ENCODE measurements at regions not wholly inside any gene's neighbourhood (a gene's known extent, or its start where the extent isn't known, plus 50 kb on each side); places are given as distances from the start of the nearest gene placed in this dataset.

GRCh38 chr5:52342361-52342760 lies 445.4 kb upstream of the ITGA1 start:
- H3K27me3 Mint-ChIP-seq: no peaks in the 10 kb centered on the region
- H3K4me1 Mint-ChIP-seq: no peaks in the 10 kb centered on the region
- ChIA-PET CTCF (no interaction called here), POLR2A (no interaction called here)
- H3K9me3 Mint-ChIP-seq: no peaks in the 10 kb centered on the region
- no peak overlapping the region for H3K4me3 Mint-ChIP-seq
- no peaks in the 10 kb centered on the region for H3K36me3 Mint-ChIP-seq (ENCODE audit: low read depth)
- DNase-seq: no peak
- no peak overlapping the region for H3K27ac Mint-ChIP-seq

GRCh38 chr5:52356311-52356918 lies 431.3 kb upstream of the ITGA1 start:
- Mint-ChIP-seq H3K36me3 (ENCODE audit: low read depth) (no peaks in the 10 kb centered on the region), H3K4me1 (no peaks in the 10 kb centered on the region), H3K9me3 (no peaks in the 10 kb centered on the region), H3K4me3 (no peak overlapping the region), H3K27ac (no peak overlapping the region), H3K27me3 (no peaks in the 10 kb centered on the region)
- CTCF ChIA-PET: no interaction called here
- POLR2A ChIA-PET: no interaction called here
- DNase-seq: no peak

- CTCF ChIA-PET: no interaction called here
- H3K27me3 Mint-ChIP-seq: no peaks in the 10 kb centered on the region
- POLR2A ChIA-PET: no interaction called here
- H3K9me3 Mint-ChIP-seq: no peaks in the 10 kb centered on the region
- no peaks in the 10 kb centered on the region for H3K36me3 Mint-ChIP-seq (ENCODE audit: low read depth)
- no peak for DNase-seq
- H3K27ac Mint-ChIP-seq: no peak overlapping the region
- no peak overlapping the region for H3K4me3 Mint-ChIP-seq
- no peaks in the 10 kb centered on the region for H3K4me1 Mint-ChIP-seq
Measured at GRCh38 chr5:52359261-52359660, 428.5 kb upstream of the ITGA1 start.

- H3K4me3 Mint-ChIP-seq: no peak overlapping the region
- H3K4me1 Mint-ChIP-seq: no peaks in the 10 kb centered on the region
- ChIA-PET CTCF (no interaction called here), POLR2A (no interaction called here)
- H3K27ac Mint-ChIP-seq: no peak overlapping the region
- no peaks in the 10 kb centered on the region for H3K36me3 Mint-ChIP-seq (ENCODE audit: low read depth)
- DNase-seq: no peak
- no peaks in the 10 kb centered on the region for H3K27me3 Mint-ChIP-seq
- no peaks in the 10 kb centered on the region for H3K9me3 Mint-ChIP-seq
Measured at GRCh38 chr5:52360985-52361384, 426.7 kb upstream of the ITGA1 start.

GRCh38 chr5:52374286-52374685 lies 413.4 kb upstream of the ITGA1 start:
- CTCF ChIA-PET: no interaction called here
- no peaks in the 10 kb centered on the region for H3K9me3 Mint-ChIP-seq
- no peak for DNase-seq
- POLR2A ChIA-PET: no interaction called here
- no peaks in the 10 kb centered on the region for H3K4me1 Mint-ChIP-seq
- no peaks in the 10 kb centered on the region for H3K36me3 Mint-ChIP-seq (ENCODE audit: low read depth)
- no peak overlapping the region for H3K27ac Mint-ChIP-seq
- H3K27me3 Mint-ChIP-seq: no peaks in the 10 kb centered on the region
- no peak overlapping the region for H3K4me3 Mint-ChIP-seq

GRCh38 chr5:52375969-52376368 lies 411.7 kb upstream of the ITGA1 start:
- ChIA-PET CTCF (no interaction called here), POLR2A (no interaction called here)
- Mint-ChIP-seq H3K27ac (no peak overlapping the region), H3K27me3 (no peaks in the 10 kb centered on the region), H3K4me1 (no peaks in the 10 kb centered on the region), H3K9me3 (no peaks in the 10 kb centered on the region), H3K36me3 (ENCODE audit: low read depth) (no peaks in the 10 kb centered on the region), H3K4me3 (no peak overlapping the region)
- no peak for DNase-seq

GRCh38 chr5:52376592-52376991 lies 411.1 kb upstream of the ITGA1 start:
- Mint-ChIP-seq H3K4me1 (no peaks in the 10 kb centered on the region), H3K36me3 (ENCODE audit: low read depth) (no peaks in the 10 kb centered on the region), H3K9me3 (no peaks in the 10 kb centered on the region), H3K4me3 (no peak overlapping the region), H3K27ac (no peak overlapping the region), H3K27me3 (no peaks in the 10 kb centered on the region)
- POLR2A ChIA-PET: no interaction called here
- CTCF ChIA-PET: no interaction called here
- DNase-seq: no peak

GRCh38 chr5:52378237-52378636 lies 409.5 kb upstream of the ITGA1 start:
- CTCF ChIA-PET: no interaction called here
- Mint-ChIP-seq H3K36me3 (ENCODE audit: low read depth) (no peaks in the 10 kb centered on the region), H3K27me3 (no peaks in the 10 kb centered on the region), H3K9me3 (no peaks in the 10 kb centered on the region), H3K4me3 (no peak overlapping the region), H3K27ac (no peak overlapping the region), H3K4me1 (no peaks in the 10 kb centered on the region)
- DNase-seq: no peak
- POLR2A ChIA-PET: no interaction called here

- H3K4me3 Mint-ChIP-seq: no peak overlapping the region
- no peaks in the 10 kb centered on the region for H3K27me3 Mint-ChIP-seq
- no peak for DNase-seq
- ChIA-PET CTCF (no interaction called here), POLR2A (no interaction called here)
- H3K36me3 Mint-ChIP-seq (ENCODE audit: low read depth): no peaks in the 10 kb centered on the region
- H3K9me3 Mint-ChIP-seq: no peaks in the 10 kb centered on the region
- H3K27ac Mint-ChIP-seq: no peak overlapping the region
- no peaks in the 10 kb centered on the region for H3K4me1 Mint-ChIP-seq
Measured at GRCh38 chr5:52388349-52388748, 399.4 kb upstream of the ITGA1 start.

GRCh38 chr5:52392321-52392720 lies 395.4 kb upstream of the ITGA1 start:
- DNase-seq: no peak
- Mint-ChIP-seq H3K36me3 (ENCODE audit: low read depth) (no peaks in the 10 kb centered on the region), H3K9me3 (no peaks in the 10 kb centered on the region), H3K27me3 (no peaks in the 10 kb centered on the region), H3K4me1 (no peaks in the 10 kb centered on the region), H3K4me3 (no peak overlapping the region), H3K27ac (no peak overlapping the region)
- ChIA-PET CTCF (no interaction called here), POLR2A (no interaction called here)

- H3K27ac Mint-ChIP-seq: no peak overlapping the region
- H3K4me1 Mint-ChIP-seq: no peaks in the 10 kb centered on the region
- CTCF ChIA-PET: no interaction called here
- no peaks in the 10 kb centered on the region for H3K9me3 Mint-ChIP-seq
- POLR2A ChIA-PET: no interaction called here
- H3K27me3 Mint-ChIP-seq: peaks cover 3% of the 10 kb centered on the region
- H3K4me3 Mint-ChIP-seq: no peak overlapping the region
- no peak for DNase-seq
- H3K36me3 Mint-ChIP-seq (ENCODE audit: low read depth): no peaks in the 10 kb centered on the region
Measured at GRCh38 chr5:52409835-52410234, 377.9 kb upstream of the ITGA1 start.

GRCh38 chr5:52419357-52419756 lies 368.4 kb upstream of the ITGA1 start:
- CTCF ChIA-PET: no interaction called here
- DNase-seq: no peak
- Mint-ChIP-seq H3K27ac (no peak overlapping the region), H3K4me3 (no peak overlapping the region), H3K36me3 (ENCODE audit: low read depth) (no peaks in the 10 kb centered on the region), H3K9me3 (no peaks in the 10 kb centered on the region), H3K4me1 (no peaks in the 10 kb centered on the region), H3K27me3 (no peaks in the 10 kb centered on the region)
- POLR2A ChIA-PET: no interaction called here

GRCh38 chr5:52427615-52428014 lies 360.1 kb upstream of the ITGA1 start:
- CTCF ChIA-PET: no interaction called here
- no peak for DNase-seq
- POLR2A ChIA-PET: no interaction called here
- peaks cover 2% of the 10 kb centered on the region for H3K27me3 Mint-ChIP-seq
- no peak overlapping the region for H3K27ac Mint-ChIP-seq
- H3K36me3 Mint-ChIP-seq (ENCODE audit: low read depth): no peaks in the 10 kb centered on the region
- H3K4me3 Mint-ChIP-seq: no peak overlapping the region
- no peaks in the 10 kb centered on the region for H3K4me1 Mint-ChIP-seq
- no peaks in the 10 kb centered on the region for H3K9me3 Mint-ChIP-seq

- no peak overlapping the region for H3K27ac Mint-ChIP-seq
- peaks cover 2% of the 10 kb centered on the region for H3K27me3 Mint-ChIP-seq
- no peak for DNase-seq
- no peak overlapping the region for H3K4me3 Mint-ChIP-seq
- ChIA-PET POLR2A (no interaction called here), CTCF (no interaction called here)
- H3K4me1 Mint-ChIP-seq: no peaks in the 10 kb centered on the region
- no peaks in the 10 kb centered on the region for H3K9me3 Mint-ChIP-seq
- H3K36me3 Mint-ChIP-seq (ENCODE audit: low read depth): no peaks in the 10 kb centered on the region
Measured at GRCh38 chr5:52428977-52429489, 358.7 kb upstream of the ITGA1 start.
